CD4-positive, alpha-beta T cell treated with Interleukin-10 for 1 hour (primary cell): ENCODE measurements at regions not wholly inside any gene's neighbourhood (a gene's known extent, or its start where the extent isn't known, plus 50 kb on each side); places are given as distances from the start of the nearest gene placed in this dataset.

Source experiments
- DNase-seq: peaks from one replicate; pipeline ENCODE4 v3.0.0-alpha.2; 2020

GRCh38 chr6:147142684-147143245 is 61.5 kb upstream of the STXBP5 start:
- DNase-seq, result no peak

GRCh38 chr6:147149092-147149491 is 55.1 kb upstream of the STXBP5 start:
- no peak for DNase-seq

- no peak for DNase-seq
Measured at GRCh38 chr6:147149826-147150225, 54.4 kb upstream of the STXBP5 start.

GRCh38 chr6:147150293-147150692 is 53.9 kb upstream of the STXBP5 start:
- DNase-seq, result no peak
